OCI-LY1 (cell line): ENCODE measurements at regions not wholly inside any gene's neighbourhood (a gene's known extent, or its start where the extent isn't known, plus 50 kb on each side); places are given as distances from the start of the nearest gene placed in this dataset.

Experiments
- H2AFZ ChIP-seq: fragments of 200-600 bp; sonication (generic), shearing (Covaris generic); 2 replicates; pipeline ENCODE4 v1.6.0; 2014; ENCODE audit warnings: antibody characterized with exemption, mild to moderate bottlenecking, low read length
- H3F3A ChIP-seq: fragments of 200-600 bp; sonication (generic), shearing (Covaris generic); 2 replicates; pipeline ENCODE4 v1.6.0; 2014; ENCODE audit warnings: mild to moderate bottlenecking, antibody characterized with exemption, low read length, moderate library complexity; ENCODE audit not compliant: insufficient read depth
- H3K27ac ChIP-seq: fragments of 200-600 bp; sonication (generic); 2 replicates; pipeline ENCODE4 v1.5.1; 2014; ENCODE audit warnings: low read length, mixed run types, mild to moderate bottlenecking, low read depth; ENCODE audit not compliant: poor library complexity, severe bottlenecking
- H3K27me3 ChIP-seq: fragments of 200-600 bp; sonication (generic); 2 replicates; pipeline ENCODE4 v1.6.0; 2014; ENCODE audit warnings: antibody characterized with exemption, mild to moderate bottlenecking, low read length, moderate library complexity; ENCODE audit not compliant: insufficient read depth
- H3K36me3 ChIP-seq: fragments of 200-600 bp; sonication (generic); 2 replicates; pipeline ENCODE4 v1.6.1; 2014; ENCODE audit warnings: mild to moderate bottlenecking, antibody characterized with exemption, low read length, moderate library complexity, mixed read lengths; ENCODE audit not compliant: insufficient read depth
- H3K4me1 ChIP-seq: fragments of 200-600 bp; sonication (generic); 2 replicates; pipeline ENCODE4 v1.5.1; 2014; ENCODE audit warnings: mild to moderate bottlenecking, low read length, moderate library complexity; ENCODE audit not compliant: insufficient read depth, severe bottlenecking
- H3K4me2 ChIP-seq: fragments of 200-600 bp; sonication (generic), shearing (Covaris generic); 2 replicates; pipeline ENCODE4 v1.6.1; 2014; ENCODE audit warnings: low read length
- H3K4me3 ChIP-seq: fragments of 200-600 bp; sonication (generic); 2 replicates; pipeline ENCODE4 v1.5.1; 2014; ENCODE audit warnings: low read length, low read depth, mild to moderate bottlenecking, mixed read lengths; ENCODE audit not compliant: poor library complexity, severe bottlenecking
- H3K79me2 ChIP-seq: fragments of 200-600 bp; shearing (Covaris generic); 2 replicates; pipeline ENCODE4 v1.6.1; 2016; ENCODE audit warnings: mixed run types, low read length, mixed read lengths; ENCODE audit not compliant: insufficient read depth
- H3K9ac ChIP-seq: fragments of 200-600 bp; sonication (generic), shearing (Covaris generic); 2 replicates; pipeline ENCODE4 v1.6.1; 2014; ENCODE audit warnings: mild to moderate bottlenecking, low read length, mixed read lengths
- H3K9me2 ChIP-seq: fragments of 200-600 bp; sonication (generic), shearing (Covaris generic); 2 replicates; pipeline ENCODE4 v1.6.1; 2014; ENCODE audit warnings: low read depth, mild to moderate bottlenecking, low read length, mixed read lengths
- H3K9me3 ChIP-seq: fragments of 200-600 bp; shearing (Covaris generic); 2 replicates; pipeline ENCODE4 v1.6.1; 2014; ENCODE audit warnings: low read length, mixed read lengths
- H4K20me1 ChIP-seq: fragments of 200-600 bp; sonication (generic), shearing (Covaris generic); 2 replicates; pipeline ENCODE4 v1.6.0; 2016; ENCODE audit warnings: mild to moderate bottlenecking, low read length; ENCODE audit not compliant: insufficient read depth
- CTCF ChIP-seq: fragments of 200-600 bp; sonication (generic), shearing (Covaris generic); IDR thresholded peaks from 2 replicates; pipeline ENCODE4 v1.5.1; 2017; ENCODE audit warnings: mild to moderate bottlenecking, antibody characterized with exemption, low read length, moderate library complexity, mixed read lengths
- EZH2 ChIP-seq: fragments of 200-600 bp; sonication (generic), shearing (Covaris generic); IDR thresholded peaks from 2 replicates; pipeline ENCODE4 v1.8.0; 2017; ENCODE audit warnings: borderline replicate concordance, mixed run types, mild to moderate bottlenecking, antibody characterized with exemption, low read length, moderate library complexity, mixed read lengths

GRCh38 chrX:16240231-16240905 is 73.1 kb downstream of the MAGEB17 start:
- Histone ChIP-seq H3K9me3 (no peaks in the 10 kb centered on the region), H3K4me1 (no peaks in the 10 kb centered on the region), H3K36me3 (no peaks in the 10 kb centered on the region), H3K4me3 (no peak overlapping the region), H4K20me1 (no peaks in the 10 kb centered on the region), H3K79me2 (no peaks in the 10 kb centered on the region), H3K27ac (no peak overlapping the region), H3K4me2 (no peak overlapping the region), H2AFZ (no peak overlapping the region), H3K9ac (no peak overlapping the region), H3K27me3 (no peaks in the 10 kb centered on the region), H3K9me2 (no peaks in the 10 kb centered on the region), H3F3A (no peaks in the 10 kb centered on the region)
- TF ChIP-seq CTCF (no peak), EZH2 (no peak)

GRCh38 chrX:16240968-16241367 is 73.7 kb downstream of the MAGEB17 start:
- Histone ChIP-seq H3K9me2 (no peaks in the 10 kb centered on the region), H2AFZ (no peak overlapping the region), H3K9ac (no peak overlapping the region), H3K27me3 (no peaks in the 10 kb centered on the region), H3K4me3 (no peak overlapping the region), H4K20me1 (no peaks in the 10 kb centered on the region), H3F3A (no peaks in the 10 kb centered on the region), H3K4me2 (no peak overlapping the region), H3K36me3 (no peaks in the 10 kb centered on the region), H3K9me3 (no peaks in the 10 kb centered on the region), H3K4me1 (no peaks in the 10 kb centered on the region), H3K79me2 (no peaks in the 10 kb centered on the region), H3K27ac (no peak overlapping the region)
- no peak for TF ChIP-seq EZH2
- TF ChIP-seq CTCF, result no peak

- Histone ChIP-seq H3F3A (no peaks in the 10 kb centered on the region), H3K79me2 (no peaks in the 10 kb centered on the region), H3K27me3 (no peaks in the 10 kb centered on the region), H3K4me2 (no peak overlapping the region), H3K9me3 (no peaks in the 10 kb centered on the region), H3K9ac (no peak overlapping the region), H3K4me3 (no peak overlapping the region), H3K27ac (no peak overlapping the region), H3K4me1 (no peaks in the 10 kb centered on the region), H2AFZ (no peak overlapping the region), H4K20me1 (no peaks in the 10 kb centered on the region), H3K36me3 (no peaks in the 10 kb centered on the region), H3K9me2 (no peaks in the 10 kb centered on the region)
- TF ChIP-seq CTCF, result no peak
- no peak for TF ChIP-seq EZH2
Observed at GRCh38 chrX:16250296-16250695, 83.0 kb downstream of the MAGEB17 start.
